ENCODE measurements at regions not wholly inside any gene's neighbourhood (a gene's known extent, or its start where the extent isn't known, plus 50 kb on each side); places are given as distances from the start of the nearest gene placed in this dataset.
"Not testable (repeated sequence)": the region's sequence is repeated elsewhere in the genome, so short reads cannot be mapped to it uniquely, and the experiment has no call there.

DNA sequence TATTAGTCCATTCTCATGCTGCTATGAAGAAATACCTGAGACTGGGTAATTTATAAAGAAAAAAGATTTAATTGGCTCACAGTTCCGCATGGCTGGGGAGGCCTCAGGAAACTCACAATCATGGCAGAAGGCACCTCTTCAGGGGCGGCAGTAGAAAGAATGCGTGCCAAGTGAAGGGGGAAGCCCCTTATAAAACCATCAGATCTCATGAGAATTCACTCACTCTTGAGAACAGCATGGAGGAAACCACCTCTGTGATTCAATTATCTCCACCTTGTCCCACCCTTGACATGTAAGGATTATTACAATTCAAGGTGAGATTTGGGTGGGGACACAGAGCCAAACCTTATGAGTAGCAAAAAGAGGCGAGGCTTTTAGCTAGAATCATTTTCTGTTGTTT, 60.7 kb upstream of the P2RY1 start:
- H3K9me3 ChIP-seq (ENCODE audit: control insufficient read depth in 1 of 2, low read length in 2 of 2); POLR2A ChIA-PET (ENCODE audit: partially characterized antibody); H3K27me3 Mint-ChIP-seq; H3K9me3 Mint-ChIP-seq; H3K27ac ChIP-seq (ENCODE audit: low read depth, low read length); H3K27ac Mint-ChIP-seq; H3K4me3 Mint-ChIP-seq; H3K4me3 ChIP-seq (ENCODE audit: low read length in 2 of 2); H3K36me3 Mint-ChIP-seq; H3K4me1 ChIP-seq (ENCODE audit: insufficient read depth, low read length); H3K27me3 ChIP-seq (ENCODE audit: insufficient read depth, low read length); intact Hi-C loops (cut with micrococcal nuclease); H3K36me3 ChIP-seq (ENCODE audit: insufficient read depth, low read length); H3K4me1 Mint-ChIP-seq; DNase-seq; CTCF ChIA-PET (ENCODE audit: partially characterized antibody): not testable (repeated sequence)

DNA sequence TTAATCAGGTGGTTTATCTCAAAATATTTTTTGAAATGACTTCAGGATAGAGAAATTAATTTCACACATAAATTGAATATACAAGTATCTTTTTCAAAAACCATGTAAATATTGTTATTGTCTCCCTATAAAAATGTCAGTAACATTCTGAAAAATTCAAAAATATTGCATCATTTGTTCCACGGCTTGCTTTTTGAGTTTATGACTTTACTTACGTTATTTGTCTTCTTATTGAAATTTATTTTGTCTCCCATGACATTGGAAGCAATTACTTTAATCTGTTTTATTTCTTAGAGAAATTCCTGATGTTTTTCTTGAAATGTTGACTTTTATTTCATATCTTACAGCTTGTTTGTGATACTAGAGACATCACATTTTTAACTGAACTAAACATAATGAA, 56.9 kb upstream of the P2RY1 start:
- H3K27ac ChIP-seq (ENCODE audit: low read depth, low read length) = no peak overlapping the region
- intact Hi-C loops (cut with micrococcal nuclease) = no loop called here
- ChIA-PET CTCF (ENCODE audit: partially characterized antibody) (no interaction called here), POLR2A (ENCODE audit: partially characterized antibody) (no interaction called here)
- no peak for DNase-seq
- no peaks in the 10 kb centered on the region for H3K9me3 ChIP-seq (ENCODE audit: control insufficient read depth in 1 of 2, low read length in 2 of 2)
- H3K27me3 ChIP-seq (ENCODE audit: insufficient read depth, low read length) = no peaks in the 10 kb centered on the region
- no peaks in the 10 kb centered on the region for H3K27me3 Mint-ChIP-seq
- no peaks in the 10 kb centered on the region for H3K4me1 Mint-ChIP-seq
- no peaks in the 10 kb centered on the region for H3K4me1 ChIP-seq (ENCODE audit: insufficient read depth, low read length)
- no peak overlapping the region for H3K4me3 ChIP-seq (ENCODE audit: low read length in 2 of 2)
- no peak overlapping the region for H3K27ac Mint-ChIP-seq
- H3K4me3 Mint-ChIP-seq = no peak overlapping the region
- peaks cover 0 to 6% (median 0%) of the 10 kb centered on the region in 8 donors for H3K9me3 Mint-ChIP-seq
- H3K36me3 Mint-ChIP-seq = no peaks in the 10 kb centered on the region
- no peaks in the 10 kb centered on the region for H3K36me3 ChIP-seq (ENCODE audit: insufficient read depth, low read length)

DNA sequence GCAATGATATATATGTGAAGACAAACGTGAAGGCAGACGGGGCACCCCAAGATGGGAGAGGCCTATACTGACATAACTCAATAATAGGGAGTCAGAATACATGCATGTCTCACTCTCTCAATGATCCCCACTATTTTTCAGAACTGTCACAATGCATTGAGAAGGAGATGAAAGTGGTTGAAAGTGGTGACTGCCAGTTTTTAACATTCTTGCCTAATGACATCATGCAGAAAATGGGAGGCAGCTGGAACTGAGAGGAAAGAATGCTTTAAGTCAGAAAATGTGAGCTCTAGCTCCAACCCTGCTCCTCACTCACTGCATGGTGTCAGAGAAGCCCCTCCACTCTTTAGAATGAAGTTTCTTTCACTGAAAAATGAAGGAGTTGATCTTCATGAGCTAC, 55.3 kb upstream of the P2RY1 start:
- Histone ChIP-seq H3K27me3 (ENCODE audit: insufficient read depth, low read length) (no peaks in the 10 kb centered on the region), H3K4me3 (ENCODE audit: low read length in 2 of 2) (no peak overlapping the region), H3K4me1 (ENCODE audit: insufficient read depth, low read length) (no peaks in the 10 kb centered on the region), H3K36me3 (ENCODE audit: insufficient read depth, low read length) (no peaks in the 10 kb centered on the region), H3K27ac (ENCODE audit: low read depth, low read length) (no peak overlapping the region), H3K9me3 (ENCODE audit: control insufficient read depth in 1 of 2, low read length in 2 of 2) (no peaks in the 10 kb centered on the region)
- H3K27ac Mint-ChIP-seq = no peak overlapping the region
- peaks cover 0 to 3% (median 0%) of the 10 kb centered on the region in 8 donors for H3K9me3 Mint-ChIP-seq
- no peaks in the 10 kb centered on the region for H3K4me1 Mint-ChIP-seq
- ChIA-PET POLR2A (ENCODE audit: partially characterized antibody) (no interaction called here), CTCF (ENCODE audit: partially characterized antibody) (no interaction called here)
- H3K27me3 Mint-ChIP-seq = no peaks in the 10 kb centered on the region
- DNase-seq = no peak
- H3K36me3 Mint-ChIP-seq = no peaks in the 10 kb centered on the region
- no peak overlapping the region for H3K4me3 Mint-ChIP-seq
- intact Hi-C loops (cut with micrococcal nuclease) = no loop called here

DNA sequence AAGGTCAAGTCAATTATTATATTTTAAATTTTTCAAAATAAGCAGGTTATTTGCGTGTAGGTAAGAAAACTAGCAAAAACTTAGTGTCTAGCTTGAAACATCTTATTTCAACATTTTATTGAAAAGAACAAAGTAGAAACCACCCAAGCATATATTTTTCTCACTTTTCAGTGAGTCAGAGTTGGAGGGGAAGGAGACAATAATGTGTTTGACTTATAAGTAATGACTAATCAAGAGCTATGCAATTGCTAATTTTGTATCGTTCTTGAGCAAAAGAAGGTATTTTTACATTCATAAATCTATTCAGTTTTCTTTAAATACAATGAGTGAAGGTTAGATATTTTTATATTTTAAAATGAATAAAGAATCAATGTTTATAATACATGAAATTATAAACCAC, 54.4 kb upstream of the P2RY1 start:
- POLR2A ChIA-PET (ENCODE audit: partially characterized antibody) = no interaction called here

DNA sequence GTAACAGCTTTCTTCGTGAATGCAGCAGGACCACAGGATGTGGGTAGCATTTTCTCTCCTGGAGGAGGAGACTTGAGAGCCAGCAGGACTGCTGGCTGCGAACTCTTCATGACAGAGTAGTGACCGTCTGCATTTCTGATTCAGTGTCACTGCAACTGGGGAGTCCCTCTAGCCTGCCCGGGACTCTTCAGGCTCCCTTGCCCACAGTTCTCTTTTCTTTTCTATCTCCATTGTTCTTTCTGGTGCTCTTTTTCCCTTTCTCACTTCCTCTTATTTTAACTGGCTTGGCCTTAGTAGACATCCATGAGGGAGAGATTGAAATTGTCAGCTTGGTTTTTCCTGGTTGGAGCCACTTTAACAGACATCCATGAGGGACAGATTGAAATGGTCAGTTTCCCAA, 49.9 kb upstream of the P2RY1 start:
- Histone ChIP-seq H3K9me3 (ENCODE audit: control insufficient read depth in 1 of 2, low read length in 2 of 2) (no peaks in the 10 kb centered on the region), H3K4me1 (ENCODE audit: insufficient read depth, low read length) (no peaks in the 10 kb centered on the region), H3K27me3 (ENCODE audit: insufficient read depth, low read length) (no peaks in the 10 kb centered on the region), H3K27ac (ENCODE audit: low read depth, low read length) (no peak overlapping the region), H3K4me3 (ENCODE audit: low read length in 2 of 2) (no peak overlapping the region), H3K36me3 (ENCODE audit: insufficient read depth, low read length) (no peaks in the 10 kb centered on the region)
- ChIA-PET POLR2A (ENCODE audit: partially characterized antibody) (no interaction called here), CTCF (ENCODE audit: partially characterized antibody) (no interaction called here)
- Mint-ChIP-seq H3K36me3 (no peaks in the 10 kb centered on the region), H3K4me3 (no peak overlapping the region), H3K27ac (no peak overlapping the region), H3K9me3 (peaks cover 0 to 5% (median 0%) of the 10 kb centered on the region in 8 donors), H3K27me3 (no peaks in the 10 kb centered on the region), H3K4me1 (no peaks in the 10 kb centered on the region)
- DNase-seq = no peak
- intact Hi-C loops (cut with micrococcal nuclease) = no loop called here

More for the DNA sequence above, 54.4 kb upstream of the P2RY1 start:
- Histone ChIP-seq H3K4me1 (ENCODE audit: insufficient read depth, low read length) (no peaks in the 10 kb centered on the region), H3K27ac (ENCODE audit: low read depth, low read length) (no peak overlapping the region), H3K27me3 (ENCODE audit: insufficient read depth, low read length) (no peaks in the 10 kb centered on the region), H3K36me3 (ENCODE audit: insufficient read depth, low read length) (no peaks in the 10 kb centered on the region), H3K4me3 (ENCODE audit: low read length in 2 of 2) (no peak overlapping the region), H3K9me3 (ENCODE audit: control insufficient read depth in 1 of 2, low read length in 2 of 2) (no peaks in the 10 kb centered on the region)
- DNase-seq = no peak
- H3K27ac Mint-ChIP-seq = no peak overlapping the region
- H3K4me3 Mint-ChIP-seq = no peak overlapping the region
- peaks cover 0 to 3% (median 0%) of the 10 kb centered on the region in 8 donors for H3K9me3 Mint-ChIP-seq
- intact Hi-C loops (cut with micrococcal nuclease) = no loop called here
- no peaks in the 10 kb centered on the region for H3K4me1 Mint-ChIP-seq
- H3K27me3 Mint-ChIP-seq = no peaks in the 10 kb centered on the region
- H3K36me3 Mint-ChIP-seq = no peaks in the 10 kb centered on the region
- CTCF ChIA-PET (ENCODE audit: partially characterized antibody) = no interaction called here

All from CD4-positive, alpha-beta memory T cell (primary cell).